Fibroblast of lung (primary cell): ENCODE measurements at regions not wholly inside any gene's neighbourhood (a gene's known extent, or its start where the extent isn't known, plus 50 kb on each side); places are given as distances from the start of the nearest gene placed in this dataset.

Experiments
- DNase-seq, 2 donors: peaks; one replicate each; pipeline versions ENCODE4 v3.0.0 to v3.0.0-alpha.2; 2010; ENCODE audit warnings: low read depth in 2 of 2
- H2AFZ ChIP-seq: 2 replicates; pipeline ENCODE4 v1.5.1; 2012; ENCODE audit warnings: low read length, control low read depth, inconsistent platforms
- H3K27ac ChIP-seq: 2 replicates; pipeline ENCODE4 v1.5.1; 2011; ENCODE audit warnings: low read length, control low read depth; ENCODE audit not compliant: insufficient read depth
- H3K27me3 ChIP-seq: 2 replicates; pipeline ENCODE4 v1.5.1; 2011; ENCODE audit warnings: mild to moderate bottlenecking, low read length; ENCODE audit not compliant: control insufficient read depth, insufficient read depth
- H3K36me3 ChIP-seq: 2 replicates; pipeline ENCODE4 v1.5.1; 2011; ENCODE audit warnings: low read length; ENCODE audit not compliant: control insufficient read depth, insufficient read depth
- H3K4me1 ChIP-seq: 2 replicates; pipeline ENCODE4 v1.5.1; 2011; ENCODE audit warnings: low read length; ENCODE audit not compliant: control insufficient read depth, insufficient read depth; ENCODE audit errors: extremely low read depth
- H3K4me2 ChIP-seq: 2 replicates; pipeline ENCODE4 v1.5.1; 2011; ENCODE audit warnings: low read length, control low read depth; ENCODE audit not compliant: insufficient read depth; ENCODE audit errors: extremely low read depth
- H3K4me3 ChIP-seq, 4 experiments: fragments of 200-600 bp in 1 of 4; sonication (generic) in 1 of 4; replicated peaks in 1 of 4; 2 replicates each; pipeline ENCODE4 v1.5.1; 2011 to 2016; ENCODE audit warnings: low read length in 4 of 4, low read depth in 3 of 4, mild to moderate bottlenecking in 3 of 4, control low read depth in 2 of 4, inconsistent platforms in 1 of 4, mixed read lengths in 1 of 4; ENCODE audit not compliant: insufficient read depth in 1 of 4; ENCODE audit errors: control extremely low read depth in 1 of 4
- H3K79me2 ChIP-seq: 2 replicates; pipeline ENCODE4 v1.5.1; 2012; ENCODE audit warnings: mild to moderate bottlenecking, low read length, inconsistent platforms; ENCODE audit not compliant: control insufficient read depth, insufficient read depth
- H3K9ac ChIP-seq: 2 replicates; pipeline ENCODE4 v1.5.1; 2011; ENCODE audit warnings: mild to moderate bottlenecking, low read length, control low read depth; ENCODE audit not compliant: insufficient read depth
- H3K9me3 ChIP-seq: 2 replicates; pipeline ENCODE4 v1.5.1; 2012; ENCODE audit warnings: low read depth, low read length; ENCODE audit not compliant: control insufficient read depth, insufficient read depth
- H4K20me1 ChIP-seq: 2 replicates; pipeline ENCODE4 v1.5.1; 2011; ENCODE audit warnings: low read length; ENCODE audit not compliant: control insufficient read depth, insufficient read depth; ENCODE audit errors: extremely low read depth
- CTCF ChIP-seq, 2 donors: IDR thresholded peaks in 1 of 2; conservative IDR thresholded peaks in 1 of 2; 1 replicate in 1 of 2; 2 replicates in 1 of 2; pipeline ENCODE4 v1.5.1; 2011 to 2012; ENCODE audit warnings: low read length in 2 of 2, control low read depth in 1 of 2, inconsistent platforms in 1 of 2, low read depth in 1 of 2, mild to moderate bottlenecking in 1 of 2
- EZH2 ChIP-seq: IDR thresholded peaks from 2 replicates; pipeline ENCODE4 v1.5.1; 2012; ENCODE audit warnings: low read length, control low read depth, mild to moderate bottlenecking; ENCODE audit errors: missing control alignments

- H3K27me3 ChIP-seq: no peaks in the 10 kb centered on the region
- DNase-seq: peak; percentile 59 to 80
- H3K4me2 ChIP-seq: no peak overlapping the region
- no peaks in the 10 kb centered on the region for H3K79me2 ChIP-seq
- no peak overlapping the region for H2AFZ ChIP-seq
- H4K20me1 ChIP-seq: no peaks in the 10 kb centered on the region
- no peak overlapping the region for H3K9ac ChIP-seq
- no peak for TF ChIP-seq EZH2
- TF ChIP-seq CTCF (conservative IDR thresholded peaks at IDR 0.05 in 1 of 2, IDR thresholded peaks at IDR 0.05 in 1 of 2; ENCODE audit: low read depth in 1 of 2, low read length in 2 of 2): no peak
- no peaks in the 10 kb centered on the region for H3K4me1 ChIP-seq
- H3K9me3 ChIP-seq: no peaks in the 10 kb centered on the region
- no peak overlapping the region for H3K4me3 ChIP-seq
- no peaks in the 10 kb centered on the region for H3K36me3 ChIP-seq
- H3K27ac ChIP-seq: no peak overlapping the region
These were observed 179.4 kb upstream of the PACRGL start for GRCh38 chr4:20520901-20521300.

- no peaks in the 10 kb centered on the region for H3K27me3 ChIP-seq
- no peaks in the 10 kb centered on the region for H3K79me2 ChIP-seq
- H3K4me2 ChIP-seq: no peak overlapping the region
- H3K4me3 ChIP-seq: no peak overlapping the region
- no peak overlapping the region for H3K27ac ChIP-seq
- H3K4me1 ChIP-seq: no peaks in the 10 kb centered on the region
- TF ChIP-seq CTCF (conservative IDR thresholded peaks at IDR 0.05 in 1 of 2, IDR thresholded peaks at IDR 0.05 in 1 of 2; ENCODE audit: low read depth in 1 of 2, low read length in 2 of 2) (no peak), EZH2 (no peak)
- H3K36me3 ChIP-seq: no peaks in the 10 kb centered on the region
- no peak overlapping the region for H3K9ac ChIP-seq
- DNase-seq: peak; percentile 52 to 60
- no peak overlapping the region for H2AFZ ChIP-seq
- no peaks in the 10 kb centered on the region for H4K20me1 ChIP-seq
- no peaks in the 10 kb centered on the region for H3K9me3 ChIP-seq
These were observed 171.8 kb upstream of the PACRGL start for GRCh38 chr4:20528508-20528907.

DNA sequence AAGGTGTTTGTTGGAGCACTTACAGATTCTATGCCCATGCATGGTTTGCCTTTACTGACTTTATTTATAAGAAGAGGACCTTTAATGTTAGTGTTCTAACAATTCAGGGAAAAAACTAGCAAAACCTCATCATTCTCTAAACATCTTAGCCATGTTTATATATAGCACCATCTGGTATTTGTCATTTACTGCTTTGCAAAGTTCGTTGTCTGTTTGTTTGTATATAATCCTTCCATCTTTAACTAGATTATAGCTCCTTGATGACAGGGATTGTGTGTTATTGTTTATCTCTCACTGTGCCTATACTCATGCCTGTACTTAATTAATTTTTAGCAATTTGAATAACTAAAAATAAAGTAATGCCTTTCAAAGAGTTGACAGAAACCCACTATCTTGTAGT, 170.6 kb upstream of the PACRGL start:
- peak in 1 of 2 donors; percentile 53 for DNase-seq
- Histone ChIP-seq H3K4me3 (no peak overlapping the region), H4K20me1 (no peaks in the 10 kb centered on the region), H3K4me1 (no peaks in the 10 kb centered on the region), H3K36me3 (no peaks in the 10 kb centered on the region), H3K79me2 (no peaks in the 10 kb centered on the region), H2AFZ (no peak overlapping the region), H3K4me2 (no peak overlapping the region), H3K9me3 (no peaks in the 10 kb centered on the region), H3K9ac (no peak overlapping the region), H3K27me3 (no peaks in the 10 kb centered on the region), H3K27ac (no peak overlapping the region)
- TF ChIP-seq CTCF (conservative IDR thresholded peaks at IDR 0.05 in 1 of 2, IDR thresholded peaks at IDR 0.05 in 1 of 2; ENCODE audit: low read depth in 1 of 2, low read length in 2 of 2) (no peak), EZH2 (no peak)
